ENCODE measurements at regions not wholly inside any gene's neighbourhood (a gene's known extent, or its start where the extent isn't known, plus 50 kb on each side); places are given as distances from the start of the nearest gene placed in this dataset.

- Histone ChIP-seq H3K9me2 (ENCODE audit: insufficient read depth) (no peaks in the 10 kb centered on the region), H4K20me1 (ENCODE audit: insufficient read depth) (no peaks in the 10 kb centered on the region), H3K36me3 (ENCODE audit: control insufficient read depth in 1 of 2, insufficient read depth in 2 of 2, low read length in 2 of 2) (no peaks in the 10 kb centered on the region), H3K79me2 (ENCODE audit: insufficient read depth, low read length) (no peaks in the 10 kb centered on the region), H3K27me3 (ENCODE audit: insufficient read depth, low read length) (no peaks in the 10 kb centered on the region), H3K9ac (ENCODE audit: low read length) (no peak overlapping the region), H3K4me1 (ENCODE audit: control insufficient read depth in 1 of 2, insufficient read depth in 2 of 2, low read length in 2 of 2) (peaks cover 0 to 3% of the 10 kb centered on the region in 2 experiments; a peak in 2 of 4 replicates), H3K9me3 (ENCODE audit: control insufficient read depth in 1 of 2, insufficient read depth in 1 of 2, low read depth in 1 of 2, low read length in 2 of 2) (no peaks in the 10 kb centered on the region), H3K4me2 (ENCODE audit: low read length) (no peak overlapping the region), H3K27ac (ENCODE audit: low read depth, low read length) (no peak overlapping the region), H2AFZ (ENCODE audit: low read depth, low read length, poor library complexity, severe bottlenecking) (no peak overlapping the region), H3K4me3 (replicated peaks in 1 of 2; ENCODE audit: low read depth in 1 of 2, low read length in 2 of 2) (no peak overlapping the region)
- ChIA-PET POLR2A (no interaction called here), RAD21 (ENCODE audit: low non-redundant PET in 1 of 2, low total read pairs in 2 of 2, uncharacterized antibody in 2 of 2, unreplicated experiment in 2 of 2) (no interaction called here), CTCF (no interaction called here)
- intact Hi-C loops (cut with micrococcal nuclease): no loop called here
- TF ChIP-seq SIN3A (IDR thresholded peaks at IDR 0.05; ENCODE audit: low read depth): no peak
- no peak for TF ChIP-seq POLR2AphosphoS5 (IDR thresholded peaks at IDR 0.05; ENCODE audit: low read depth, low read length)
- no peak for TF ChIP-seq SP1 (IDR thresholded peaks at IDR 0.05; ENCODE audit: low read depth)
- no peak for TF ChIP-seq CEBPB (IDR thresholded peaks at IDR 0.05; ENCODE audit: low read depth)
- no TSS peak for BruUV-seq (replicated peaks)
- ATAC-seq (no peak), DNase-seq (ENCODE audit: low read depth, low spot score) (no peak)
These were observed 61.1 kb upstream of the LPAR1 start for GRCh38 chr9:111099199-111100008.

DNA sequence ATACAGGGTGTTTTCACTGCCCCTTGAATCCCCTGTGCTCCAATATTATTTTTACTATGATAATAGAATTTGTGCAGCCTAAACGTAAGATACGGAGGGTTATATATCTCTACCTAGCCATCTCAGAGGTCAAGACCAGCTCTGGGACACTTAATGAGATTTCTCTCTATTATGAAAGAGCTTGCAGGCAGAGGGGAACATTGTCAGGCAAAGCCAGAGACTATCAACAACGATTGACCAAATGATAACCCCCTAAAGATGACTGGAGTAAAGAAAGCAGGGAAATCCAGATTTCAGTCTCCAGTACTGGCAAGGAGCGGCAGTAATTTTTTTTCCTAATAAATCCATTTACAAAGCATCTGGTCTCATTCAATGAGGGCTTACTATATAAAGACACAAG lies 59.8 kb upstream of the LPAR1 start:
- no peak for ATAC-seq
- Histone ChIP-seq H3K9me2 (ENCODE audit: insufficient read depth) (no peaks in the 10 kb centered on the region), H4K20me1 (ENCODE audit: insufficient read depth) (no peaks in the 10 kb centered on the region), H3K79me2 (ENCODE audit: insufficient read depth, low read length) (no peaks in the 10 kb centered on the region), H3K9me3 (ENCODE audit: control insufficient read depth in 1 of 2, insufficient read depth in 1 of 2, low read depth in 1 of 2, low read length in 2 of 2) (no peaks in the 10 kb centered on the region), H3K9ac (ENCODE audit: low read length) (no peak overlapping the region), H3K27ac (ENCODE audit: low read depth, low read length) (no peak overlapping the region), H3K36me3 (ENCODE audit: control insufficient read depth in 1 of 2, insufficient read depth in 2 of 2, low read length in 2 of 2) (no peaks in the 10 kb centered on the region), H3K27me3 (ENCODE audit: insufficient read depth, low read length) (no peaks in the 10 kb centered on the region), H3K4me3 (replicated peaks in 1 of 2; ENCODE audit: low read depth in 1 of 2, low read length in 2 of 2) (no peak overlapping the region), H2AFZ (ENCODE audit: low read depth, low read length, poor library complexity, severe bottlenecking) (no peak overlapping the region), H3K4me1 (ENCODE audit: control insufficient read depth in 1 of 2, insufficient read depth in 2 of 2, low read length in 2 of 2) (peaks cover 0 to 5% of the 10 kb centered on the region in 2 experiments; a peak in 2 of 4 replicates), H3K4me2 (ENCODE audit: low read length) (no peak overlapping the region)
- POLR2A ChIA-PET: no interaction called here
- CTCF ChIA-PET: no interaction called here
- intact Hi-C loops (cut with micrococcal nuclease): no loop called here
- BruUV-seq (replicated peaks): no TSS peak
- RAD21 ChIA-PET (ENCODE audit: low non-redundant PET in 1 of 2, low total read pairs in 2 of 2, uncharacterized antibody in 2 of 2, unreplicated experiment in 2 of 2): no interaction called here
- no peak for DNase-seq (ENCODE audit: low read depth, low spot score)
- TF ChIP-seq, protein P1, sequence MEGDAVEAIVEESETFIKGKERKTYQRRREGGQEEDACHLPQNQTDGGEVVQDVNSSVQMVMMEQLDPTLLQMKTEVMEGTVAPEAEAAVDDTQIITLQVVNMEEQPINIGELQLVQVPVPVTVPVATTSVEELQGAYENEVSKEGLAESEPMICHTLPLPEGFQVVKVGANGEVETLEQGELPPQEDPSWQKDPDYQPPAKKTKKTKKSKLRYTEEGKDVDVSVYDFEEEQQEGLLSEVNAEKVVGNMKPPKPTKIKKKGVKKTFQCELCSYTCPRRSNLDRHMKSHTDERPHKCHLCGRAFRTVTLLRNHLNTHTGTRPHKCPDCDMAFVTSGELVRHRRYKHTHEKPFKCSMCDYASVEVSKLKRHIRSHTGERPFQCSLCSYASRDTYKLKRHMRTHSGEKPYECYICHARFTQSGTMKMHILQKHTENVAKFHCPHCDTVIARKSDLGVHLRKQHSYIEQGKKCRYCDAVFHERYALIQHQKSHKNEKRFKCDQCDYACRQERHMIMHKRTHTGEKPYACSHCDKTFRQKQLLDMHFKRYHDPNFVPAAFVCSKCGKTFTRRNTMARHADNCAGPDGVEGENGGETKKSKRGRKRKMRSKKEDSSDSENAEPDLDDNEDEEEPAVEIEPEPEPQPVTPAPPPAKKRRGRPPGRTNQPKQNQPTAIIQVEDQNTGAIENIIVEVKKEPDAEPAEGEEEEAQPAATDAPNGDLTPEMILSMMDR (IDR thresholded peaks at IDR 0.05 in 2 of 3, conservative IDR thresholded peaks at IDR 0.05 in 1 of 3; ENCODE audit: borderline replicate concordance in 1 of 3, insufficient read depth in 1 of 3, low read depth in 2 of 3, low read length in 2 of 3): no peak
- no peak for TF ChIP-seq JUND (IDR thresholded peaks at IDR 0.05)
- no peak for TF ChIP-seq ELF1 (IDR thresholded peaks at IDR 0.05; ENCODE audit: borderline replicate concordance, low read depth)
- TF ChIP-seq YY1 (IDR thresholded peaks at IDR 0.05; ENCODE audit: extremely low read depth, insufficient replicate concordance, low read depth, low read length): no peak
- TF ChIP-seq, protein P2, sequence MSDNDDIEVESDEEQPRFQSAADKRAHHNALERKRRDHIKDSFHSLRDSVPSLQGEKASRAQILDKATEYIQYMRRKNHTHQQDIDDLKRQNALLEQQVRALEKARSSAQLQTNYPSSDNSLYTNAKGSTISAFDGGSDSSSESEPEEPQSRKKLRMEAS (IDR thresholded peaks at IDR 0.05): no peak
- no peak for TF ChIP-seq EZH2phosphoT487 (IDR thresholded peaks at IDR 0.05; ENCODE audit: borderline replicate concordance)
- TF ChIP-seq SIN3A (IDR thresholded peaks at IDR 0.05; ENCODE audit: low read depth): no peak
- TF ChIP-seq SP1 (IDR thresholded peaks at IDR 0.05; ENCODE audit: low read depth): no peak
- no peak for TF ChIP-seq POLR2A (IDR thresholded peaks at IDR 0.05; ENCODE audit: borderline replicate concordance, extremely low read depth, insufficient read depth, insufficient read length)
- no peak for TF ChIP-seq SRF (IDR thresholded peaks at IDR 0.05; ENCODE audit: low read depth)
- TF ChIP-seq POLR2AphosphoS5 (IDR thresholded peaks at IDR 0.05; ENCODE audit: low read depth, low read length): no peak
- TF ChIP-seq ZBTB33 (IDR thresholded peaks at IDR 0.05; ENCODE audit: extremely low read depth, insufficient replicate concordance, low read length): no peak
- no peak for TF ChIP-seq ATF3 (IDR thresholded peaks at IDR 0.05)
- no peak for TF ChIP-seq EZH2 (IDR thresholded peaks at IDR 0.05)
- no peak for TF ChIP-seq ZNF274 (IDR thresholded peaks at IDR 0.05; ENCODE audit: low read depth, low read length)

Measured in HCT116 (cell line).